GM21423 (cell line): ENCODE measurements at regions not wholly inside any gene's neighbourhood (a gene's known extent, or its start where the extent isn't known, plus 50 kb on each side); places are given as distances from the start of the nearest gene placed in this dataset.
"Not testable (repeated sequence)": the region's sequence is repeated elsewhere in the genome, so short reads cannot be mapped to it uniquely, and the experiment has no call there.

Experiments used
- ATAC-seq: cut with Tn5 transposase; IDR thresholded peaks from one replicate; pipeline ENCODE4 v1.9.1; 2021; ENCODE audit warnings: mild to moderate bottlenecking, moderate library complexity; ENCODE audit not compliant: unreplicated experiment

- ATAC-seq: not testable (repeated sequence)
Measured at GRCh38 chr5:156226485-156226884, 100.5 kb upstream of the SGCD start.

- ATAC-seq: no peak
Measured at GRCh38 chr5:156230887-156231286, 96.1 kb upstream of the SGCD start.

GRCh38 chr5:156232251-156232869 is 94.6 kb upstream of the SGCD start:
- ATAC-seq: no peak

DNA sequence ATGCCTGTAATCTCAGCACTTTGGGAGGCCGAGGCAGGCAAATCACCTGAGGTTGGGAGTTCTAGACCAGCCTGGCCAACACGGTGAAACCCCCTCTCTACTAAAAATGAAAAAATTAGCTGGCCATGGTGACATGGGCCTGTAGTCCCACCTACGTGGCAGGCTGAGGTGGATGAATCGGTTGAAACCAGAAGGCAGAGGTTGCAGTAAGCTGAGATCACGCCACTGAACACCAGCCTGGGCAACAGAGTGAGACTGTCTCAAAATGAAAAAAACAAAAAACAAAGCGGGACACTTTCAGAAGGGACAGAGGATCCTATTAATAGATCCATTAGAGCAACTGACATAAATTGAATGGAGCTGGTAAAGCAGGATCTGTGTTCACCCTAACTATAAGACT is 89.6 kb upstream of the SGCD start:
- no peak for ATAC-seq

- ATAC-seq: no peak
Measured at GRCh38 chr5:156239800-156240199, 87.2 kb upstream of the SGCD start.

- ATAC-seq: no peak
Measured at GRCh38 chr5:156240414-156240813, 86.5 kb upstream of the SGCD start.

DNA sequence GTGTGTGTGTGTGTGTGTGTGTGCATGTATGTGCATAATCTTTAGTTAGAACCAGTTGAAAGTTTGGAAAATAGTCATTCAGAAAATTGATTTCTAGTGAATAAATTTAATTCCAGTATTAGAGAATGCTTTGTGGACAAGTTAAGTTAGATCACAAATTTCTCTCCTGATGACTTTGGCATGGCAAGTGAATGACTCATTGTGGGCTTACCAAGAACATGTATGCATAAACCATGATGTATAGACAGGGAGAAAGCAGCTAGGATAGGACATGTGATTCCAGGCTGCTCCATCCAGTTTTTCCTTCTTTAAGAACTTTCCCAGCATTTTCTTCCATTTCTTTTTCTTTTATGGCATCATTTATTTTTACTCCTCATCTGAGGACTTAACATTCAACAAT is 85.7 kb upstream of the SGCD start:
- no peak for ATAC-seq

- ATAC-seq: no peak
Measured at GRCh38 chr5:156245895-156246294, 81.1 kb upstream of the SGCD start.

- no peak for ATAC-seq
Measured at GRCh38 chr5:156251076-156251475, 75.9 kb upstream of the SGCD start.

- no peak for ATAC-seq
Measured at GRCh38 chr5:156253130-156253529, 73.8 kb upstream of the SGCD start.

DNA sequence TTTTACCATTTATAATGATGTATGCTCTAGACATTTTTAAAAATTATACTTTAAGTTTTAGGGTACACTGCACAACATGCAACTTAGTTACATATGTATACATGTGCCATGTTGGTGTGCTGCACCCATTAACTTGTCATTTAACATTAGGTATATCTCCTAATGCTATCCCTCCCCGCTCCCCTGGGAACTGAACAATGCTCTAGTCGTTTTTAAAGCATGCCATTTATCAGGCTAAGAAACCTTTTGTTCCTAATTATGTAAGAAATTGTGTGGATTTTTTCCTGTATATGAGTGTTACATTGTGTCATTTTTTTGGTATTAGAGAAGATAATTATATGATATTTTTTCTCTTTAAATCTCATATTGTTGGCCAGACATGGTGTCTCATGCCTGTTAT is 72.8 kb upstream of the SGCD start:
- no peak for ATAC-seq

- ATAC-seq: no peak
Measured at GRCh38 chr5:156256642-156257041, 70.3 kb upstream of the SGCD start.

GRCh38 chr5:156258934-156259333 is 68.0 kb upstream of the SGCD start:
- no peak for ATAC-seq

- no peak for ATAC-seq
Measured at GRCh38 chr5:156259618-156260017, 67.3 kb upstream of the SGCD start.

DNA sequence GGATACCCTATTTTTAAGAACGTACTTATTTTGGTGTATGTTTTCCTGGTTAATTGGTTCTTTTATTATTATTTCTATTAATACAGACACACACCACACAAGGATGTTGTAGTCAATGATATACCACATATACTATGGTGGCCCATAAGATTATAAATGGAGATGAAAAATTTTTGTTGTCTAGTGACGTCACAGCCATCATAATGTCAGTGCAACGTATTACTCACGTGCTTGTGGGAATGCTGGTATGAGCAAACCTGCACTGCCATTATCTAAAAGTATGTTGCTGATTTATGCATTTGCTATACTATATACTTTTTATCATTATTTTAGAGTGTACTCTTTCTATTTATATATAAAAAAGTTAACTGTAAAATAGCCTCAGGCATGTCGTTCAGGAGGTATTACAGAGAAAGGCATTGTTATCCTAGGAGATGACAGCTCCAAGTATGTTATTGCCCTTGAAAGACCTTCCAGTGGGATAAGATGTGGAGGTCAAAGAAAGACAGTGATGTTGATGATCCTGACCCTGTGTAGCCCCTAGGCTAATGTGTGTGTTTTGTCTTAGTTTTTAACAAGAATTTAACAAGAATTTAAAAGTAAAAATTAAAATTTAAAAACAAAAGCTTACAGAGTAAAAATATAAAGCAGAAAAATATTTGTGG is 65.6 kb upstream of the SGCD start:
- no peak for ATAC-seq

DNA sequence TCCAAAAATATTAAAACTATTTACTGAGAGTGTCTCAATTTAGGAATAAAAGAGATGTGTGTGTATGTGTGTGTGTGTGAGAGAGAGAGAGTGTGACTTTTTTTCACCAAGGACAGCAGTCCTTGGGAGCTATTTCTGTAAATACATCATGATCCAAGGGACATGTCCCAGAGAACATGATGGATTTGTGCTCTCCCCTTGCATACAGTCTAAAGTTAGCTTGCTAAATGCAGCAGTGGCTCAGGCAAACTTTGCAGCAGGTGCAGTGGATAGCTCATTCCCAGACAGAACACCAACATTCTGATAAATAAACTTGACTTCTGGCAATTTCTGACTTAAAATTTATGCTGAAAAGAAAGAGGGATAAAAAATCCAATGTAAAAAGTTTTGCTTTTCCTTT is 55.4 kb upstream of the SGCD start:
- no peak for ATAC-seq

DNA sequence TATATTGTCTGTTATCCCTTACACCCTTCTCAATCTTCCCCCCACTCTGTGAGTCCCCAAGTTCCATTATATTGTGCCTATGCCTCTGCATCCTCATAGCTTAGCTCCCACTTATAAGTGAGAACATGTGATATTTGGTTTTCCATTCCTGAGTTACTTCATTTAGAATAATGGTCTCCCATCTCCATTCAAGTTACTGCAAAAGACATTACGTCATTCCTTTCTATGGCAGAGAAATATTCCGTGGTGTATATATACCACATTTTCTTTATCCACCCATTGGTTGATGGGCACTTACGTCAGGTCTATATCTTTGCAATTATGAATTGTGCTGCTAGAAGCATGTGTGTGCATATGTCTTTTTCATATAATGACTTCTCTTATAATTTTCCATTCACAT is 54.8 kb upstream of the SGCD start:
- no peak for ATAC-seq

GRCh38 chr5:156273325-156273724 is 53.6 kb upstream of the SGCD start:
- no peak for ATAC-seq

- ATAC-seq: no peak
Measured at GRCh38 chr5:156274453-156274852, 52.5 kb upstream of the SGCD start.
